NCI-H748 (cell line): ENCODE measurements at regions not wholly inside any gene's neighbourhood (a gene's known extent, or its start where the extent isn't known, plus 50 kb on each side); places are given as distances from the start of the nearest gene placed in this dataset.

Experiments used
- DNase-seq: peaks from one replicate; lab custom pipeline; 2025; ENCODE audit not compliant: unreplicated experiment; lab: John Stamatoyannopoulos, UW

- no peak for DNase-seq
These were observed 173.2 kb upstream of the HMGA2 start for GRCh38 chr12:65651060-65651459.

- no peak for DNase-seq
These were observed 171.0 kb upstream of the HMGA2 start for GRCh38 chr12:65653321-65653720.

GRCh38 chr12:65653946-65654629 lies 170.2 kb upstream of the HMGA2 start:
- DNase-seq = no peak

GRCh38 chr12:65655074-65655493 lies 169.2 kb upstream of the HMGA2 start:
- DNase-seq = no peak

GRCh38 chr12:65656156-65656882 lies 168.0 kb upstream of the HMGA2 start:
- DNase-seq = no peak

GRCh38 chr12:65656891-65657351 lies 167.4 kb upstream of the HMGA2 start:
- no peak for DNase-seq

- DNase-seq = no peak
These were observed 166.6 kb upstream of the HMGA2 start for GRCh38 chr12:65657635-65658034.

GRCh38 chr12:65658360-65658759 lies 165.9 kb upstream of the HMGA2 start:
- no peak for DNase-seq

GRCh38 chr12:65659681-65660080 lies 164.6 kb upstream of the HMGA2 start:
- DNase-seq = no peak

GRCh38 chr12:65660096-65660495 lies 164.2 kb upstream of the HMGA2 start:
- no peak for DNase-seq

- DNase-seq = no peak
These were observed 163.4 kb upstream of the HMGA2 start for GRCh38 chr12:65660836-65661235.

- no peak for DNase-seq
These were observed 161.7 kb upstream of the HMGA2 start for GRCh38 chr12:65662590-65662989.

GRCh38 chr12:65663097-65663496 lies 161.2 kb upstream of the HMGA2 start:
- DNase-seq = no peak

- DNase-seq = no peak
These were observed 160.6 kb upstream of the HMGA2 start for GRCh38 chr12:65663648-65664047.

GRCh38 chr12:65664715-65665250 lies 159.5 kb upstream of the HMGA2 start:
- no peak for DNase-seq

- DNase-seq = no peak
These were observed 158.5 kb upstream of the HMGA2 start for GRCh38 chr12:65665817-65666216.

GRCh38 chr12:65666876-65667275 lies 157.4 kb upstream of the HMGA2 start:
- no peak for DNase-seq

- DNase-seq = no peak
These were observed 156.4 kb upstream of the HMGA2 start for GRCh38 chr12:65667932-65668331.

- no peak for DNase-seq
These were observed 155.1 kb upstream of the HMGA2 start for GRCh38 chr12:65668981-65669695.

- no peak for DNase-seq
These were observed 153.5 kb upstream of the HMGA2 start for GRCh38 chr12:65670775-65671174.

GRCh38 chr12:65672441-65672840 lies 151.8 kb upstream of the HMGA2 start:
- DNase-seq = no peak
